ENCODE measurements at regions not wholly inside any gene's neighbourhood (a gene's known extent, or its start where the extent isn't known, plus 50 kb on each side); places are given as distances from the start of the nearest gene placed in this dataset.
A peak's percentile ranks its signal among the peaks of the same experiment; 100 is the strongest.
"Not testable (repeated sequence)": the region's sequence is repeated elsewhere in the genome, so short reads cannot be mapped to it uniquely, and the experiment has no call there.

DNA sequence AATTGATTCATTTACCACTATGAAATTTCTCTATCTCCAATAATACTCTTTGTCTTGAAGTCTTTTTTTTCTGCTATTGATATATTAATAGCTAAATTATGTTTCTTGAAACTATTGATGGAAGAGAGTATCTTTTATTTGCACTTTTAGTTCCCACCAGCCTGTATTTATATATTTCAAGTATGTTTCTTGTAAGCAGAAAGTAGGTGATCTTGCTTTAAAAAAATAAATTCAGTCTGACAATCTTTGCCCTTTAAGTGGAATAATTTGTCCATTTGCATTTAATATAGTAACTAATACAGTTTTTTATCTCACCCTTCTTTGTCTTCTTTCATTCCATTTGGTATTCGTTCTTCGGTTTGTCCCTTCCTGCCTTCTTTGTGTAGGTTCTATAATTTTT is 790.5 kb downstream of the MCTP2 start:
- no peak for DNase-seq (ENCODE audit: low spot score)
- in situ Hi-C loops (cut with HindIII; ENCODE audit: low sequenced_read_pairs): no loop called here

DNA sequence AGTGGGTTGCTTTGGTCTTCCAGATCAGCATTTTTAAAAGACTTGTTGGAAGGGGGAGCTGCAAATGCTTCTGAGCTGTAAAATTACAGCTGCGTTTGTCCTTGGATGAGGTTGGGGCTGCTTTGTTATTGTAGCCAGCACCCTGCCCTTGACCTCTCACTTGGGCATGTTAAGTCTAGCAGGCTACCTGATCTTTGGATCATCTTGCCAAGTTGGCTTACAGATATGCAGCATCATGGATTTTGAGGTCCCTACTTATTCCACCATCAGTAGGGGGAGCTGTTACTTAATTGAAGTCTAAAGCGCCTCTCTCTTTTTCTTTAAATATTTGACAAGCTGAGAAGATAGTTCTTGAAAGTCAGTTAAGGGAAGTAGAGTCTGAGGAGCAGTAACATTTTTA is 793.0 kb downstream of the MCTP2 start:
- in situ Hi-C loops (cut with HindIII; ENCODE audit: low sequenced_read_pairs): no loop called here

GRCh38 chr15:95025924-95026728 is 794.8 kb downstream of the MCTP2 start:
- DNase-seq (ENCODE audit: low spot score): no peak
- in situ Hi-C loops (cut with HindIII; ENCODE audit: low sequenced_read_pairs): no loop called here

More for the DNA sequence above, 793.0 kb downstream of the MCTP2 start:
- peak; percentile 15 for DNase-seq (ENCODE audit: low spot score)

DNA sequence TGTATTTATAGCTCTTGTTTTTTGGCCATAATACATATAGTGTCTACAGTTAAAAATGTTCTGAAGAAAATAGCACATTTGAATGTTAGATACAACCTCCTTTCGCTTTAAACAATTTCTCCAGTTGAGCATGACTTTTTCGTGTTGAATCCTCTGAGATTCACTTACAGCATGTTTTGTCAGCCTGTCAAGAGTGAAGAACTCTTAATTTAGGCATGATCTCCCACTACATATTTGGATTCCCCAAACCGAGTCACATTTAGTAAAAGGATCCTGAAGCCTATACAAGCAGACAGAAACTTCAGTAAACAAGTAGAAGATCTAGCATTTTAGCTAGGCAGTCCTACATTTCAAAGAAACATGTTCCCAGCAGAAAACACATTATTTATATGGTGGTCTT is 796.6 kb downstream of the MCTP2 start:
- DNase-seq (ENCODE audit: low spot score): no peak
- in situ Hi-C loops (cut with HindIII; ENCODE audit: low sequenced_read_pairs): no loop called here

DNA sequence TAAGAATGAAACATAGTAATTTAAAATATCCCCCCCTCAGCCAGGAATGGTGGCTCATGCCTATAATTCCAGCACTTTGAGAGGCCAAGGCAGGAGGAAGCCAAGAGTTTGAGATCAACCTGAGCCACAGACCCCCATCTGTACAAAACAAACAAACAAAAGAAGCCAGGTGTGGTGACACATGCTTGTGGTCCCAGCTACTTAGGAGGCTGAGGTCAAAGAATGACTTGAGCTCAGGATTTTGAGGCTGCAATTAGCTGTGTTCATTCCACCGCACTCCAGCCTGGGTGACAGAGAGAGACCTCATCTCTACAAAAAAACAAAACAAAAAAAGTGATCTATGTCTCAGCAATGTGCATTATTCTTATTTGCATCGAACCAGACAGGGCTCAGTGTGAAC is 800.8 kb downstream of the MCTP2 start:
- in situ Hi-C loops (cut with HindIII; ENCODE audit: low sequenced_read_pairs): no loop called here
- DNase-seq (ENCODE audit: low spot score): no peak

- in situ Hi-C loops (cut with HindIII; ENCODE audit: low sequenced_read_pairs): no loop called here
- no peak for DNase-seq (ENCODE audit: low spot score)
These were observed 803.7 kb downstream of the MCTP2 start for GRCh38 chr15:95035106-95035505.

GRCh38 chr15:95041297-95041696 is 809.9 kb downstream of the MCTP2 start:
- in situ Hi-C loops (cut with HindIII; ENCODE audit: low sequenced_read_pairs): no loop called here
- DNase-seq (ENCODE audit: low spot score): no peak

DNA sequence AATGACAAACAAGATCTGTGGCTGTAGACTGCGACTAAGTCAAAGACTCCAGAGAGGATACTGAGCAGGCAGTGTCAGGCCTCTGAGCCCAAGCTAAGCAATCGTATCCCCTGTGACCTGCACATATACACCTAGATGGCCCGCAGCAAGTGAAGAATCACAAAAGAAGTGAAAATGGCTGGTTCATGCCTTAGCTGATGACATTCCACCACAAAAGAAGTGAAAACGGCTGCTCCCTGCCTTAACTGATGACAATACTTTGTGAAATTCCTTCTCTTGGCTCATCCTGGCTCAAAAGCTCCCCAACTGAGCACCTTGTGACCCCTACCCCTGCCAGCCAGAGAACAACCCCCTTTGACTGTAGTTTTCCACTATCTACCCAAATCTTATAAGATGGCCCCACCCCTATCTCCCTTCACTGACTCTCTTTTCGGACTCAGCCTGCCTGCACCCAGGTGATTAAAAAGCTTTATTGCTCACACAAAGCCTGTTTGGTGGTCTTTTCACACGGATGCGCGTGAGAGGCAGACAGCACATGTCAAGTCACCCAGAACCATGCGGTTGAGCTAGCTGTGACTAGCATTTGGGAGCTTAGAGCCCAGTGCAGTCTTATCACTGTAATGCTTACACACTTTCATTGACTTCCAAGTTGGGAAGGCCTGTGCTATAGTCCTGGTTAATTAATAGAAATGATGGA is 812.0 kb downstream of the MCTP2 start:
- in situ Hi-C loops (cut with HindIII; ENCODE audit: low sequenced_read_pairs); DNase-seq (ENCODE audit: low spot score): not testable (repeated sequence)

DNA sequence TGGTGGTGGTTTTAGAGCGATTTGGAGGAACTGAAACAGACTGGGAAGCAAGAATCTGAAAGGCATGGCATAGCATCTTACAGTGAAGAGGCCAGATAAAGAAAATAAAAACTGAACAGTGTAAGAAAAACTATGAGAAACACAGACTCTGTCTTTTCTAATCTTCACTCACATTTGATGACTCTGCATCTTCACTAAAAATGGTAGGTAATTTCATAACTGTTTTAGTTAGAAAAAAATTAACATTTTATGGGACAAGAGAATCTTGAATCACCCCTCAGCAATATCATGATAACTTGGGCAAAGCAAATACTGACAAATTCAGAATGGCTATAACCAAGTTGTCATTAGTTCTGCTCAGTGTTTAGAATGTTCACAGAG is 812.6 kb downstream of the MCTP2 start:
- no peak for DNase-seq (ENCODE audit: low spot score)
- in situ Hi-C loops (cut with HindIII; ENCODE audit: low sequenced_read_pairs): no loop called here

DNA sequence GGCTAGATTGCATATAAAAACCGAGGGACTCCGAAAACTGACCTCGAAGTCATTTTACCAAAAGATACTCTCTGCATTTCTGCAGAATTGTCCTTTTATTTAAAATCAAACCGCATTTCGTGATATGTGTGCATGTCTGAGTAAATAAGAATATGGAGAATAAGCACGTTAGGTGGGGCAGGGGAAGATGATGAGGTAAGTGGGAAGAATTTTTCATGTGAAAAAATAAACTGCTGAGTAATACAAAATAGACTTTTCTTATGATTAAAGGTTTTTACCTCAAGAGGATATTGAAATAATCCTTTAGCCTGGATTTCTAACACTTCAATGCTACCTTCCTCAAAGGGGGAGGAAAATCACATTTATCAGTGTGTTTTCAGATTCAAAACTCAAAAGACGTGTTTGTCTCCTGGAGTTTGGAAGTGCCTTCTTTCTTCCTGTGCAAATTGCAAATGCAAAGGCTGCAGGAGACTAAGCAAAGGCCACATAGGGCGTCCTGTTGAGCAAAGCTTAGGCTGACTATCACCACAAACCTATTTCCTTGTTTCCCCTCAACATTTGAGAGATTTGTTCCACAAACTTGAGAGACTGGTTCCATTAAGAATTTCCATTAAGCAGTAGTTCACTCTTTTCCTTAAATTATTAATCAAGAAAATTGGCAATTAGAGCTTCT is 813.5 kb downstream of the MCTP2 start:
- no peak for DNase-seq (ENCODE audit: low spot score)
- in situ Hi-C loops (cut with HindIII; ENCODE audit: low sequenced_read_pairs): no loop called here

- in situ Hi-C loops (cut with HindIII; ENCODE audit: low sequenced_read_pairs): no loop called here
These were observed 820.5 kb downstream of the MCTP2 start for GRCh38 chr15:95051861-95052260.

DNA sequence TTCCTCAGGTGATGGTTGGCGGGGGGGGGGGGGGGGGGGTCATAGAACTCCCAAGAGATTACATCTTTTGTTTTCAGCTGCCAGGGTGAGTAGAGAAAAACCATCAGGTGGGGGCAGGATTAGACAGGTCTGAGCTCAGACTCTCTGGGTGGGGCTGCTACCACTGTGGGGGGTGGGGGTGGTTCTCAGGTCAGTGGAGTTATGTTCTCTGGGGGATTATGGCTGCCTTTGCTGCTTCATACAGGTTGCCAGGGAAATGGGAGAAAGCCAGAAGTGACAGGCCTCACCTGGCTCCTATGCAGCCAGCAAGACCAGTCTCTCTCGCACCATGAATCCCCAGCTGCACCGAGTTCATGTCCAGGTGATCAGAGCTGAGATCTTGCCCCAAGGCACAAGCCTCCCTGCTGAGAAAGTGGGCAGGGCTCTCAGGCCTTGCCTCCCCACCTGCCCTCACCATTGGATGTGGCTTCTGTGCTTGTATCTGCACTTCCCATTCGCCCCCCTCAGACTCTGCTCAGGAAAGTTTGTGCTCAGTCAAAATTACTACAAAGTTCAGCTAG is 828.1 kb downstream of the MCTP2 start:
- in situ Hi-C loops (cut with HindIII; ENCODE audit: low sequenced_read_pairs): no loop called here
- no peak for DNase-seq (ENCODE audit: low spot score)

More at GRCh38 chr15:95051861-95052260, 820.5 kb downstream of the MCTP2 start:
- no peak for DNase-seq (ENCODE audit: low spot score)

DNA sequence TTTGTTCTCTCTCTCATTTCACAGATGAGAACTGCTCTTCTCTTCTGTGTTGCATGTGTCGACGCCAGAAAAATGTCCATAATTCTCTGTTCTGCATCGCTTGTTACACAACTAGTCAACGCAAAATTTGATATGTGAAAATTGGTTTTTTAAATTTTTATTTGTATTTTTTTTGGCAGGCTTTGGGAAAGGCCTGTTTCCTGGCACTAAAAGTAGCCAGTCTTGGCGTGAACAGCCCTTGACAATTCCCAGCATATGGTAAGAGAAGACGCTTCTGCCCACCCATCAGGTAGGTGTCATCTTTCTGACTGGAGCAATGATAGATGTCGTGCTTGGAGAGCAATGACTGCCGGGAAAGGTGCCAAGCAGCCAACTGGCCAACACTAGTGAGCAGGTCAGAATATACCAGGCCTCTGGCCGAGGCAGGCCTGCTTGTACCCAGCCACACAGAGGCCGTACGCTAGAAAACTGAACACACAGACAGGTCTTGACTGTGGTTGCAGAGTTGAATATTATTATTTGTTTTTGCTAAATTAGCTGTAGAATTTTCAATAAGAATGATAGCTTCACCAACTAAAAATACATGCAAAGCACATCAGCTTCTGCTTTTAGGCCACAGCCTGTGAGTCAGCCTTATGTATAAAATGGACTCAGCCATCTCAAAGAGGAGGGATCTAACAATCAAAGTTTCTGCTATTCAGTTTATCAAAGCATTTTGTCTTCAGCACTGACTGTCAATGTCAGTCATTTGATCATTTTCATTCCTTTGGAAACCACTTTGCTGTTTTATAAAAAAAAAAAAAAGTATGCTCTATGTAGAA is 837.5 kb downstream of the MCTP2 start:
- in situ Hi-C loops (cut with HindIII; ENCODE audit: low sequenced_read_pairs): no loop called here
- peak; percentile 99 for DNase-seq (ENCODE audit: low spot score)

DNA sequence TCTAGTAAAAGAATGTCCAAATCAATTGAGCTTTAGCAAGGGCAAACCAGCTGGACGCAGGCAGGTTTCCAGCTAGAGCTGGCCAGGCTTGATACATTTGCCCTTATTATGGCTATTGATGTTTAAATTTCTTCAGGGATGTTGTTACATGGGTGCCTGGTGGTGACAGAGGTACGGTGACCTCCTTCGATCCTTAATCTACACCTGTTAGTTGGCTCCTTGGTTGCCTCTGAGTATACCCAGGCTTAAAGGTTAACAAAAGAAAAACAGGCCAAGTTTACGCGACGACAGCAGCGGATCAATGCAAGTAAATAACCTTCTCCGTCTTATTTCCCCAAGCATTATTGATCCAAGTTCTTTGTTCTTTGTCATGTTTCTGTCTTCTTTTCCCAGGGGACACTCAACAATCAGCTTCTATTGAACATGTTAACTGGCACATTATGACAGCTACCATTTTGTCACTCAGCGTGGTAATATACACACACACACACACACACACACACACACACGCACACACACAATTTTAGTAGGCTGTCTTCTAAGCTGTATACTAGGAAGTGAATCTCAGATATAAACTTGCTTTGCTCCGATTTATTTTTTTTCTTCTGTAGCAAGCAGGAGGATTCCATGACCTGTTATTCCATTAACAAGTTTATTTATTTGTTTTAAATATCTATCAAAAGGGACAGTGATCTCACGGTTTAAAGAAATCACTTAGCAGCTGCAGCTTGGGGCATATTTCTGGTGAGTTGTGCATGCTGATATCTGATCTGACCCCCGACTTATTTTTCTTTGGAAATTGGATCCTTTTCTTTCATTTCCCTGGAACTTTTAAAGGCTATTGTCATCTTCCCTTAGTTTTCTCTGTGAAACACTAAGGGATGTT is 844.7 kb downstream of the MCTP2 start:
- in situ Hi-C loops (cut with HindIII; ENCODE audit: low sequenced_read_pairs): no loop called here
- no peak for DNase-seq (ENCODE audit: low spot score)

DNA sequence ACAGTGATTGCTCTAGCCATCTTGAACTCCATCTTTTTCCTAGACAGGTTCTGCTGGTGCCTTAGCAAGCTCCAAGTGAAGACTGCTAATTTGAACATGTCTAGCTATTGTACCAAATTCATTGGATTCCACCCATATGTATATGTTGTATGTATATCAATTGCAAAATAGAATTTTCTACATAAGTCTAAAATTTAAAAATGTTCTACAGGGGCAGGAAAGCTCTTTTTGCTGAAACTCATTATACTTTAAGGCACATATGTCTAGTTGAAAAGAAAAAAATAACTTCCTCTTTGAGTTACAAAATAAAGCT is 845.3 kb downstream of the MCTP2 start:
- no peak for DNase-seq (ENCODE audit: low spot score)
- in situ Hi-C loops (cut with HindIII; ENCODE audit: low sequenced_read_pairs): no loop called here

GRCh38 chr15:95078003-95078402 is 846.6 kb downstream of the MCTP2 start:
- DNase-seq (ENCODE audit: low spot score): no peak
- in situ Hi-C loops (cut with HindIII; ENCODE audit: low sequenced_read_pairs): no loop called here

DNA sequence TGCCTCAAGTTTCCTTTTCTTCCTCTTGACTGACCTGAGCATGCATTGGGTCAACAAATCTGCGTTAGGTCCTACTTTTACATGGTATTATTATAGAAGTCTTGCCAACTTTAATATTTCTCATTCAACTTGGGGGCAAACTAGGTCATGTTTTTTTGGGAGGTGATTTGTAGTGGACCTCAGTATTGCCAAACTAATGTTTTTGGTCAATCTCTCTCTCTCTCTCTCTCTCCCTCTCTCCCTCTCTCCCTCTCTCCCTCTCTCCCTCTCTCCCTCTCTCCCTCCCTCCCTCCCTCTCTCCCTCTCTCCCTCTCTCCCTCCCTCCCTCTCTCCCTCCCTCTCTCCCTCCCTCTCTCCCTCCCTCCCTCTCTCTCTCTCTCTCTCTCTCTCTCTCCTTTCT is 848.9 kb downstream of the MCTP2 start:
- in situ Hi-C loops (cut with HindIII; ENCODE audit: low sequenced_read_pairs): not testable (repeated sequence)

DNA sequence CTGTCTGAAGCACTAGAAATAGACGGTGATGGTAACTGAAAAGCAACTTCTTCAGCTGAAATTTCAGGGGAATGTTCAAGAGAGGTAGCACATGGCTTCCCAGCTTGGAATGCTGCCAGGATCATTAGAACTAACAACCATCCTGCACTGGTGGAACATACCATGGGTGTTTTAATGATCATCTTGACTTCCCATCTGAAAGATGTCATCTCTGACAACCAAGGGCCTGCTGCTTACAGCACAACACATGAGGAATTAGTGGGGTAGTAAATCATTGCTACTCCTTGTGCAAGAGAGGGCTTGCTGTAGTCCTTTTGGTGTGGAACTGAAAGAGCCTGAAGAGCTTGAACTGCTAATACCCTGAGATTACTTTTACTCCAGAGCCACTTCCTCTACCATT is 853.7 kb downstream of the MCTP2 start:
- in situ Hi-C loops (cut with HindIII; ENCODE audit: low sequenced_read_pairs): no loop called here

More for the DNA sequence above, 848.9 kb downstream of the MCTP2 start:
- DNase-seq (ENCODE audit: low spot score): not testable (repeated sequence)

More for the DNA sequence above, 853.7 kb downstream of the MCTP2 start:
- DNase-seq (ENCODE audit: low spot score): no peak

Measured in G401 (cell line).